Stimulated activated CD8-positive, alpha-beta memory T cell treated with anti-CD3 and anti-CD28 coated beads, Interleukin-2, amount 100 ng/mL, for 48 hours (primary cell): ENCODE measurements at regions not wholly inside any gene's neighbourhood (a gene's known extent, or its start where the extent isn't known, plus 50 kb on each side); places are given as distances from the start of the nearest gene placed in this dataset.

ENCODE experiments used
- DNase-seq, 2 donors: peaks; one replicate each; pipeline ENCODE4 v3.0.0-alpha.2; 2020; ENCODE audit warnings: low read depth in 2 of 2

DNA sequence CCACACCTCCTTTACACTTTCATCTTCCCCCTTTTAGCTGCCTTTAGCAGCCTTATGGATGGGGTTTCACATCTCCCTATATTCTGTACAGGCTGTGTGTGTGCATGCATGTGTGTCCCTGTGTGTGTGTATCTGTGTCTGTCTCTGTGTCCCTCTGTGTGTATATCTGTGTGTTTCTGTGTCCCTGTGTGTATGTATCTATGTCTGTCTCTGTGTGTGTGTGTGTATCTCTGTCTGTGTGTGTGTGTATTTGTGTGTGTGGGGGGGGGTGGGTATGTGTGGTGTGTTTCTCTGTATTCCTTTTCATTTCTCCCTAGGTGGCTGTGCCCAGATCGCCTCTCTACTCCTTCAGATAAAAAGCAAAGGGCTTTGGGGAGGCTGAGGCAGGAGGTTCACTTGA, 52.2 kb upstream of the CD83 start:
- DNase-seq = no peak

GRCh38 chr6:14066782-14067406, 50.7 kb upstream of the CD83 start:
- DNase-seq = no peak

GRCh38 chr6:14067656-14068055, 49.9 kb upstream of the CD83 start:
- no peak for DNase-seq
